HG02885 (cell line): ENCODE measurements at regions not wholly inside any gene's neighbourhood (a gene's known extent, or its start where the extent isn't known, plus 50 kb on each side); places are given as distances from the start of the nearest gene placed in this dataset.
"Not testable (repeated sequence)": the region's sequence is repeated elsewhere in the genome, so short reads cannot be mapped to it uniquely, and the experiment has no call there.

Experiments used
- ATAC-seq: cut with Tn5 transposase; IDR thresholded peaks from one replicate; pipeline ENCODE4 v1.9.1; 2021; ENCODE audit warnings: mild to moderate bottlenecking; ENCODE audit not compliant: unreplicated experiment, poor library complexity

GRCh38 chr16:33583702-33584101, 124.3 kb downstream of the TP53TG3F start:
- ATAC-seq: not testable (repeated sequence)

GRCh38 chr16:33588589-33588988, 129.2 kb downstream of the TP53TG3F start:
- ATAC-seq: not testable (repeated sequence)

GRCh38 chr16:33593344-33593743, 133.9 kb downstream of the TP53TG3F start:
- not testable (repeated sequence) for ATAC-seq

GRCh38 chr16:33595074-33595473, 135.7 kb downstream of the TP53TG3F start:
- not testable (repeated sequence) for ATAC-seq

- ATAC-seq: not testable (repeated sequence)
Observed at GRCh38 chr16:33601029-33601428, 141.6 kb downstream of the TP53TG3F start.

GRCh38 chr16:33623535-33624077, 164.2 kb downstream of the TP53TG3F start:
- not testable (repeated sequence) for ATAC-seq

- not testable (repeated sequence) for ATAC-seq
Observed at GRCh38 chr16:33628895-33629294, 169.5 kb downstream of the TP53TG3F start.

GRCh38 chr16:33631713-33632112, 172.3 kb downstream of the TP53TG3F start:
- ATAC-seq: not testable (repeated sequence)

GRCh38 chr16:33634057-33634456, 174.6 kb downstream of the TP53TG3F start:
- not testable (repeated sequence) for ATAC-seq

- not testable (repeated sequence) for ATAC-seq
Observed at GRCh38 chr16:33636760-33637159, 177.3 kb downstream of the TP53TG3F start.

GRCh38 chr16:33643270-33643669, 183.9 kb downstream of the TP53TG3F start:
- peak; percentile 42 for ATAC-seq

GRCh38 chr16:33643698-33644381, 184.4 kb downstream of the TP53TG3F start:
- not testable (repeated sequence) for ATAC-seq

GRCh38 chr16:33646386-33646785, 187.0 kb downstream of the TP53TG3F start:
- not testable (repeated sequence) for ATAC-seq

GRCh38 chr16:33655756-33656155, 196.3 kb downstream of the TP53TG3F start:
- ATAC-seq: not testable (repeated sequence)

- peak; percentile 90 for ATAC-seq
Observed at GRCh38 chr16:33656394-33656793, 197.0 kb downstream of the TP53TG3F start.

GRCh38 chr16:33657717-33658116, 198.3 kb downstream of the TP53TG3F start:
- not testable (repeated sequence) for ATAC-seq

- not testable (repeated sequence) for ATAC-seq
Observed at GRCh38 chr16:33680791-33681190, 221.4 kb downstream of the TP53TG3F start.

- not testable (repeated sequence) for ATAC-seq
Observed at GRCh38 chr16:33700320-33700719, 240.9 kb downstream of the TP53TG3F start.

- ATAC-seq: not testable (repeated sequence)
Observed at GRCh38 chr16:33706845-33707590, 247.6 kb downstream of the TP53TG3F start.

- ATAC-seq: not testable (repeated sequence)
Observed at GRCh38 chr16:33707591-33707934, 248.2 kb downstream of the TP53TG3F start.
